Activated naive CD4-positive, alpha-beta T cell treated with anti-CD3 and anti-CD28 coated beads, Interleukin-2, amount 50 U/mL, for 72 hours (primary cell): ENCODE measurements at regions not wholly inside any gene's neighbourhood (a gene's known extent, or its start where the extent isn't known, plus 50 kb on each side); places are given as distances from the start of the nearest gene placed in this dataset.

Source experiments
- ATAC-seq, 2 donors: fragments of 150-1000 bp; cut with Tn5 transposase; 2 replicates each; pipeline ENCODE4 v1.10.0; 2021; ENCODE audit warnings: mild to moderate bottlenecking in 2 of 2, moderate library complexity in 2 of 2
- DNase-seq, 2 donors: peaks; one replicate each; pipeline ENCODE4 v3.0.0; 2021 to 2022; ENCODE audit warnings: low spot score in 2 of 2
- H3K27ac Mint-ChIP-seq, 2 donors: one replicate each; pipeline ENCODE4 v1.8.0; 2022; ENCODE audit warnings: mild to moderate bottlenecking in 2 of 2, mixed read lengths in 2 of 2
- H3K36me3 Mint-ChIP-seq, 2 donors: one replicate each; pipeline ENCODE4 v1.8.0; 2022; ENCODE audit warnings: mixed read lengths in 2 of 2
- H3K9me3 Mint-ChIP-seq, 2 donors: one replicate each; pipeline ENCODE4 v1.8.0; 2022; ENCODE audit warnings: mixed read lengths in 2 of 2

GRCh38 chr6:90928051-90928450 lies 341.2 kb upstream of the MAP3K7 start:
- H3K27ac Mint-ChIP-seq: no peak overlapping the region
- DNase-seq: no peak
- H3K36me3 Mint-ChIP-seq: no peaks in the 10 kb centered on the region
- no peak for ATAC-seq
- no peaks in the 10 kb centered on the region for H3K9me3 Mint-ChIP-seq

DNA sequence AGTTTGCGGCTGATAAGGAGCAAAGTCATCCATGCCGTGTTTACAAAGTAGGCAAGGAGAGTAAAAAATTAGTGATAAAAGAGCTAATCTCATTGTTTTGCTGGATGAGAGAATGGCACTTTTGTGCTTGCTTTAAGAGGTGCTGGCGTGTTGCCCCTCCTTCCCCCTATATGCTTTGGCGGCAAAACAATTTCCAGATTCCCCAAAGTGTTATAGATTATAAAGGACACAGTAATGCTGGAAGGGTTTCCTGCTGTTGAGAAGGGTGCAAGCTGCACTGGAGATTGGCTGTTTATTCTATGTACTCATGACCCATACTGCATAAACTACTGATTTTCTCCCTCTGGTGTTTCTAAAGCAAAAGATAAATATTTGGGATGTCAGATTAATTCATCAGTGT lies 338.9 kb upstream of the MAP3K7 start:
- DNase-seq: no peak
- H3K9me3 Mint-ChIP-seq: no peaks in the 10 kb centered on the region
- no peak for ATAC-seq
- no peaks in the 10 kb centered on the region for H3K36me3 Mint-ChIP-seq
- H3K27ac Mint-ChIP-seq: no peak overlapping the region

DNA sequence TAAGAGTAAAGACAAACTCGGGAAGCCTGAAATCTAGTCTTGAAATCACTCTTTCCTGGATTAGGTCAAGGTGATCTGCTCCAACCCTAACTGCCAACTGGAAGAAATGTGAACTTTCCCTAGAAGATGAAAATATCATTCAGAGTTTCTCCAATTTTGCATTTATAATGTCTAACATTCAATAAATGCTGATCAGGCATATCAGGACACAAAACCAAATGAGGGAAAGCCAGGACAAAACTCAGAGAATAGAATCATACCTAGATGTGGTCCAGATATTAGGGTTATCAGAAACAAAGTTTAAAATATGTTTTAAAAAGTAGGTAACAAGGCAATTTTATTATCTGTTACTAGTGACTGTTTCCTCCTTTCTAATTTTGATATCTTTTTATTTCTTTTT lies 335.5 kb upstream of the MAP3K7 start:
- Mint-ChIP-seq H3K9me3 (no peaks in the 10 kb centered on the region), H3K36me3 (no peaks in the 10 kb centered on the region), H3K27ac (no peak overlapping the region)
- DNase-seq (no peak), ATAC-seq (no peak)

GRCh38 chr6:90918361-90918760 lies 331.5 kb upstream of the MAP3K7 start:
- no peak for DNase-seq
- no peaks in the 10 kb centered on the region for H3K36me3 Mint-ChIP-seq
- no peak for ATAC-seq
- peaks cover 4 to 5% of the 10 kb centered on the region in 2 donors for H3K9me3 Mint-ChIP-seq
- H3K27ac Mint-ChIP-seq: no peak overlapping the region

DNA sequence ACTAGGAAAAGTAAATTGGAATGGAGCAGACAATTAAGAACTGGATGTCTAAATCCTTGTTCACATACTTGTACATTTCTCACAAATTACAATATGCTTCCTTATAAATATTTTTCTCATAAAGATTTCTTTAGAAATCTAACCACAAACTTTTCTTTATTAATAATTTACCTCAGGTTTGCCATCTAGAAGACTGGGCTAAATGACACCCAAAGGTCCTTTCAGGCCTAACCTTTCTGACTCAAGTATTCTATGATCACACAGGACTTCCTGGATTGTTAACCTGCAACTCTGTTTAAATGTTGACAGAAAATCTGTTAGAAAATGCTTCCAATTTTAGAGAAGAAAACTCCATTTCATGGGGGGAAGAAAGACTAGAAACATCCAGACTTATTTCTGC lies 330.5 kb upstream of the MAP3K7 start:
- ATAC-seq (no peak), DNase-seq (no peak)
- Mint-ChIP-seq H3K27ac (no peak overlapping the region), H3K9me3 (peaks cover 4 to 5% of the 10 kb centered on the region in 2 donors), H3K36me3 (no peaks in the 10 kb centered on the region)

DNA sequence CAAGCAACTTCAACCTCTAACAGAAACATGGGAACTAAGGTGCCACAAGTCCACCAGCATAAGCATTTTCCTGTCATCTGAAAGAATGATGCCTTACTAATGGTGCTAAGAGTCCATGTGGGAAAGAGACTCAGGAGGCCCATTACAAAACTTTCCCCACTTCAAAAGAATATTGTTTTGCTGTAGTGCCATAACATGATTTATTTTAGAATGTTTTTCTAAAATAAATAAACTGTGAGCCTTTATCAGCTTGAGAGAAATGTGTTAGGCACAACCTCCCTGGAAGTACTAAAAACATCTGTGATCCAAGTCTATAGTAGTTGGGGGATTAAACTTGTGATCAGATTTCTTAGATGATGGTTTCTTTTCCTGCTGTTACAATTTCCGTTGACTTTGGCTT lies 330.1 kb upstream of the MAP3K7 start:
- H3K27ac Mint-ChIP-seq: no peak overlapping the region
- H3K36me3 Mint-ChIP-seq: no peaks in the 10 kb centered on the region
- DNase-seq: no peak
- no peak for ATAC-seq
- peaks cover 4 to 5% of the 10 kb centered on the region in 2 donors for H3K9me3 Mint-ChIP-seq

DNA sequence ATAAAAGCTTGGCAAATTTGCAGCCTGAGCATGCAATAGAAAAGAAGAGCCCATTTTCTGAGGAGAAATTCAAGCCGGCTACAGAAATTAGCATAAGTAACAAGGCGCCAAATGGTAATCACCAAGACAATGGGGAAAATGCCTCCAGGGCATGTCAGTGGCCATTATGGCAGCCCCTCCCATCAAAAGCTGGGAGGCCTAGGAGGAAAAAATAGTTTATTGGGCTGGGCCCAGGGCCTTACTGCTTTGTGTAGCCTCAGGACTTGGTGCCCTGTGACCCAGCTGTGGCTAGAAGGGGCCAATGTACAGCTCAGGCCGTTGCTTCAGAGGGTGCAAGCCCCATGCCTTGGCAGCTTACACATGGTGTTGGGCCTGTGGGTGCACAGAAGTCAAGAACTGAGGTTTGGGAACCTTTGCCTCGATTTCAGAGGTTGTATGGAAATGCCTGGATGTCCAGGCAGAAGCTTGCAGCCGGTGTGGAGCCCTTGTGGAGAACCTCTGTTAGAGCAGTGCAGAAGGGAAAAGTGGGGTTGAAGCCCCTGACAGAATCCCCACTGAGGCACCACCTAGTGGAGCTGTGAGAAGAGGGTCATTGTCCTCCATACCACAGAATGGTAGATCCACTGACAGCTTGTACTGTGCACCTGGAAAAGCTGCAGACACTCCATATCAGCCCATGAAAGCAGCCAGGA lies 328.5 kb upstream of the MAP3K7 start:
- H3K36me3 Mint-ChIP-seq: no peaks in the 10 kb centered on the region
- H3K27ac Mint-ChIP-seq: no peak overlapping the region
- ATAC-seq (no peak), DNase-seq (no peak)
- H3K9me3 Mint-ChIP-seq: peaks cover 4 to 5% of the 10 kb centered on the region in 2 donors

- peaks cover 4 to 5% of the 10 kb centered on the region in 2 donors for H3K9me3 Mint-ChIP-seq
- ATAC-seq (no peak), DNase-seq (no peak)
- H3K27ac Mint-ChIP-seq: no peak overlapping the region
- H3K36me3 Mint-ChIP-seq: no peaks in the 10 kb centered on the region
Measured at GRCh38 chr6:90914312-90914711, 327.4 kb upstream of the MAP3K7 start.

DNA sequence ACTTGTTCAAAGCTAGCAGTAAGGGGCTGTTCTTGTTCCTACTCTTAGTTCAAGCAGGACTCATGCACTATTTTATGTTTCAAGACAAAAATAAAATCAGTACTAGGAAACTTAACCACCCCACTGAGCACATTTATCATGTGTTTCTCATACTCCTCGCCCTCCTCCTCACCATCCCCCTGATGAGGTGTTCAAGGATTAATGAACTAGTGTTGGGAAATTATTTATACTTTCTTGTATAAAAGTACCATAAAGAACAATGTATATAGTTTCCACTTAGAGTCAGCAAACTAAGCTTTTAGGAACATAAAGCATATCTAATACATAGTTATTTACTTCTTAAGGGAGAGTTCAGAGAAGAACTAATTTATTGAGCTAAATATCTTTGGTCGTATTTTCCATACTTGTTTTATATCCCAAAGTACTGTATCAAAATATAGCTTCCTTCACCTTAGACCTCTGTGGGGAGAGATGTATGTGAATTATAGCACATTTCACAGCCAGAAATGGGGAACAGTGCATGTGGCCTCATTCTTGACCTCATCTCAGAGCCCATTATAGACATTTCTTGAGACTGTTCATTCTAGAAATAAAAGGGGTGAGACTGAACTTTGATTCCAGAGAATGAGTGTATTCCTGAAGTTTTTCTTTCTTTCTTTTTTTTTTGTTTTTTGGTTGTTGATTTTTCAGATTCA lies 326.5 kb upstream of the MAP3K7 start:
- no peak for ATAC-seq
- Mint-ChIP-seq H3K9me3 (peaks cover 4 to 5% of the 10 kb centered on the region in 2 donors), H3K27ac (no peak overlapping the region), H3K36me3 (no peaks in the 10 kb centered on the region)
- no peak for DNase-seq

DNA sequence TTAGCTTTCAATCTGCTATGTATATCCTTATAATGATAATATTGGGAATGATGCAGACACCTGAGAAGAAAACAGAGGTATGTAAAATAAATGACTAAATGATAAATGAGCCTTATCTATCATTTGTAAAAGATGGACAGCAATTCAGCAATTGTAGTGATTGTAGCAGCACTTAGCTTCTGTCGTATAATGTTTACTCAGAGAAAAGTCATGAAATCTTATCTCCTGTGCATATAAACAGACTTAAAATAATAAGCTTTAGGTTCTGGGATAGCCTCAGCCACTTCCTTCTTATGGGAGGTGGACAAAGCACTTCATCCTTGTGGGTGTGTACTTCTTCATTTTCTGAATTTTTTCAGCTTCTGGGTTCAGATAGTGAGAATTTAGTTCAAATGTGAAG lies 324.8 kb upstream of the MAP3K7 start:
- ATAC-seq: no peak
- DNase-seq: no peak
- no peak overlapping the region for H3K27ac Mint-ChIP-seq
- no peaks in the 10 kb centered on the region for H3K36me3 Mint-ChIP-seq
- H3K9me3 Mint-ChIP-seq: peaks cover 4 to 5% of the 10 kb centered on the region in 2 donors

GRCh38 chr6:90910893-90911292 lies 324.0 kb upstream of the MAP3K7 start:
- H3K36me3 Mint-ChIP-seq: no peaks in the 10 kb centered on the region
- peaks cover 0 to 4% of the 10 kb centered on the region in 2 donors for H3K9me3 Mint-ChIP-seq
- no peak overlapping the region for H3K27ac Mint-ChIP-seq
- no peak for ATAC-seq
- no peak for DNase-seq

DNA sequence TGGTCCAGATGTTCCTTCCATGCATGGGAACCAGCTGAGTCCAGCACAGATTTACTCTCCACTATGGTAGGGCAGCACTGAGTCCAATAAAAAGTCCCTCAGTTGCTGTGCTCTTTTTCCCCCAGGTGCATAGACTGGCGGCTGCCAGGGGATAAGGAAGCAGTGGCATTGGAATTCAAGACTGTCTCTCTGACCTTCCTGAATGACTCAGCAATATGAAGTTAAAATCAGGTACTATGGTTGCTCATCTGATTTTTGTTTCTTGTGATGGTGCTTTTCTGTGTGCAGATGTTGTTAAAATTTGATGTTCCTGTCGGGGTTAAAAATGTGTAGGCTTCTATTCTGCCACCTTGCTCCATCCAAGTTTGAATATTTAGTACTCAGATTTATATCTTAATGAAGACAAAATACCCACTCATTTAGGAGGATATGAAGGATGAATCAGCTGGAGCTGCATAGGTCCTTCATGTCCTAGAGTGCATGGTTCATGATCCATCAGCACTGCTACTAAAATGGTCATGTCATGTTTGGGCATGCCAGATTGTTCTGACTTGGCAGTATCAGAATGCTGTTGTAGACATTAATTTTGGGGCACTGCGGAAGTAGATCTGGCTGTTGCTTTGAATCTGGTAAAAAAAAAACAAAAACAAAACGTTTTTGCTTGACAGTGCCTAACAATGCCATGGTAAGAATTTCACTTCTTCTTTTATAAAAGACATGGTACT lies 321.2 kb upstream of the MAP3K7 start:
- DNase-seq (no peak), ATAC-seq (no peak)
- no peaks in the 10 kb centered on the region for H3K36me3 Mint-ChIP-seq
- H3K27ac Mint-ChIP-seq: no peak overlapping the region
- no peaks in the 10 kb centered on the region for H3K9me3 Mint-ChIP-seq

DNA sequence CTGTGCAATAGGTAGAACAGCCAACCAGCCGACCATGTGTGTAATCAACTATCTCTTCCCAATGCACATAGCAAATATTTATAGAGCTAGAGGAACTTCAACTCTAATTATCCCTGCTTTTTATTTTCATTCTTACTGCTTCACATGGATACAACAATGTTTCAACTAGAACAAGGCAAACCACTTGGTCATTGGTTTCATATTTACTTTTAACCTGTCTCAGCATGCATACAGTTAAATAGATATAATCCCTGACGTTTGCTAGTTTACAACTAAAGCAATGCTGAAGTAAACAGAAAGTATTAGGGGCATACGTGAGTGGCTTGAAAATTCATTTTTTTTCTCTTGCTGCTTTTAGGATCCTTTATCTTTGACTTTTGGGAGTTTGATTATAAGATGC lies 318.5 kb upstream of the MAP3K7 start:
- no peak for DNase-seq
- Mint-ChIP-seq H3K9me3 (no peaks in the 10 kb centered on the region), H3K27ac (no peak overlapping the region), H3K36me3 (no peaks in the 10 kb centered on the region)
- no peak for ATAC-seq

DNA sequence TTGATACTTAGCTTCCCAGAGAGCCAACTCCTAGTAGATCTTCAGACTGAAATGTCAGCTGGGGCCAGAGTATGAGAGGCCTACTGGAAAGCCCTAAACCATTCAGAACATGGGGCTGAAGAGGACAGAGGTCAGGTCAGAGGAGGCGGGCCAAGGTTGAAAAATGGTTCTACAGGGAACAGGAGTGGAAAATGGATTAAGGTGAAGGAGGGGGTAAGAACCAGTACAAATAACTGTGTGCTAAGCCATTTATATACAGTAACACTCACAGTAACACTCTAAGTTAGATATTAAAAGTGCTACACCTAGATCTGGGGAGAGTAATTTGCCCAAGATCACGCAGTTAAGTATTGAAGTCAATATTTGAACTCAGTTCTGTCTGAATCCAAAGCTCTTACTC lies 313.2 kb upstream of the MAP3K7 start:
- ATAC-seq (no peak), DNase-seq (no peak)
- H3K27ac Mint-ChIP-seq: no peak overlapping the region
- no peaks in the 10 kb centered on the region for H3K9me3 Mint-ChIP-seq
- H3K36me3 Mint-ChIP-seq: no peaks in the 10 kb centered on the region

- H3K9me3 Mint-ChIP-seq: no peaks in the 10 kb centered on the region
- H3K27ac Mint-ChIP-seq: no peak overlapping the region
- DNase-seq: no peak
- ATAC-seq: no peak
- no peaks in the 10 kb centered on the region for H3K36me3 Mint-ChIP-seq
Measured at GRCh38 chr6:90898763-90899162, 311.9 kb upstream of the MAP3K7 start.

- DNase-seq: no peak
- no peak for ATAC-seq
- no peak overlapping the region for H3K27ac Mint-ChIP-seq
- H3K9me3 Mint-ChIP-seq: no peaks in the 10 kb centered on the region
- H3K36me3 Mint-ChIP-seq: no peaks in the 10 kb centered on the region
Measured at GRCh38 chr6:90896075-90896547, 309.2 kb upstream of the MAP3K7 start.

DNA sequence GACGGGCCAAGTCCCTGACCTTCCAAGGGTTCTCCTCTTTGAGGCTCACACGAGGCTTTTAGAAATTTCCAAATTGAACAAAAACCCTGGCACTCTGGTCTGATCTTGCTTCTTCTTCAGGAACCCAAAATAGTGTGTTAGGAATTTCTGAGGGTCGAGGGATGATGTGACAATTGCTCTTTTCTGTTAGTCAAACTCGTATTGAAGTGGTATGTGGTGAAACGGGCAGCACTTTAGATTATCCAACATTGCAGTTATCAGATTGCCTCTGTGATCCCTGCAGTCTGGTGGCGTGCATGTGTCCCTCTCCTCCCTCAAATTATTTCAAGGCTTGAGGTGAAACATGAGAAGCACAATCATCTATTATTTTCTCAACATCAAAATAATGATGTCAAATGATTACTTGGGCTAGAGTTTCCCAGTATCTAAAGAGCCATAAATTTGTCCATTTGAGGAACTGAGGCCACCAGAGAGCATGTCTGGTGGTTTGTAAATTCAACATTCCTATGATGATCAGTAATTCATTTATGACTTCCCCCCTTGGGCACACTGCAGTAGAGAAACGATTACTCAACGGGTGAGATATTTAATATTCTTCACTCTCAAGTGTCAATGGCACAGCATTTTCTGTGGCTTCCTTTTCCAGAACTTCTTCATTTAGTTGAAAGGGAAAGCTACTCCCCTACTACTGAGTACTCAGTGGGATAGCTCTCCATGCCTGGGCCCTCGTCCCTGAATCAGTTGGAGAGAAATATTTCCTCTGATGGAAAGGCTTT lies 308.6 kb upstream of the MAP3K7 start:
- H3K27ac Mint-ChIP-seq: no peak overlapping the region
- no peaks in the 10 kb centered on the region for H3K36me3 Mint-ChIP-seq
- ATAC-seq (no peak), DNase-seq (no peak)
- H3K9me3 Mint-ChIP-seq: no peaks in the 10 kb centered on the region
